Colonic mucosa (tissue), 4 donors: ENCODE measurements at regions not wholly inside any gene's neighbourhood (a gene's known extent, or its start where the extent isn't known, plus 50 kb on each side); places are given as distances from the start of the nearest gene placed in this dataset.
A peak's percentile ranks its signal among the peaks of the same experiment; 100 is the strongest.

Source experiments
- DNase-seq: peaks from one replicate; pipeline ENCODE4 v3.0.0-alpha.2; 2020
- H3K27ac ChIP-seq: fragments of 200-600 bp; one replicate; pipeline ENCODE4 v1.8.0; 2021
- H3K27me3 ChIP-seq: fragments of 200-600 bp; one replicate; pipeline ENCODE4 v1.8.0; 2021
- H3K36me3 ChIP-seq: fragments of 200-600 bp; one replicate; pipeline ENCODE4 v1.8.0; 2021
- H3K4me1 ChIP-seq: fragments of 200-600 bp; one replicate; pipeline ENCODE4 v1.8.0; 2021; ENCODE audit warnings: mild to moderate bottlenecking
- H3K4me3 ChIP-seq: fragments of 200-600 bp; one replicate; pipeline ENCODE4 v1.8.0; 2021
- H3K9ac ChIP-seq, 2 donors: one replicate each; pipeline ENCODE4 v1.7.0; 2013; ENCODE audit warnings: control low read depth in 2 of 2, low read depth in 2 of 2, low read length in 2 of 2
- H3K9me3 ChIP-seq: fragments of 200-600 bp; one replicate; pipeline ENCODE4 v1.8.0; 2021
- CTCF ChIP-seq: fragments of 200-600 bp; IDR thresholded peaks from one replicate; pipeline ENCODE4 v1.8.0; 2022; ENCODE audit warnings: antibody characterized with exemption, mild to moderate bottlenecking
- intact Hi-C: fragments of 100-400 bp; cut with DNase I; formaldehyde crosslinking; loops from one replicate; pipeline ENCODE4 v1.14.1; 2022
- donor health status: healthy.
- donor health status: DM: no; HTN: no; CAD: no.
- donor health status: DM: no; HTN: no; CAD: no.

GRCh38 chr6:140107216-140107615 lies 732.8 kb upstream of the CITED2 start:
- no peak for DNase-seq
- no peak overlapping the region for H3K4me3 ChIP-seq
- no peaks in the 10 kb centered on the region for H3K4me1 ChIP-seq
- intact Hi-C loops: no loop called here
- H3K36me3 ChIP-seq: no peaks in the 10 kb centered on the region
- H3K9me3 ChIP-seq: no peaks in the 10 kb centered on the region
- no peak overlapping the region for H3K27ac ChIP-seq
- no peak for TF ChIP-seq CTCF
- no peak overlapping the region for H3K9ac ChIP-seq
- no peaks in the 10 kb centered on the region for H3K27me3 ChIP-seq

GRCh38 chr6:140105857-140106256 lies 731.4 kb upstream of the CITED2 start:
- intact Hi-C loops: no loop called here
- DNase-seq: no peak
- H3K9ac ChIP-seq: no peak overlapping the region
- no peak overlapping the region for H3K27ac ChIP-seq
- peak; percentile 26 for TF ChIP-seq CTCF
- no peaks in the 10 kb centered on the region for H3K27me3 ChIP-seq
- H3K4me3 ChIP-seq: no peak overlapping the region
- H3K36me3 ChIP-seq: no peaks in the 10 kb centered on the region
- H3K4me1 ChIP-seq: no peaks in the 10 kb centered on the region
- no peaks in the 10 kb centered on the region for H3K9me3 ChIP-seq

- Histone ChIP-seq H3K36me3 (no peaks in the 10 kb centered on the region), H3K4me3 (no peak overlapping the region), H3K9ac (no peak overlapping the region), H3K4me1 (no peaks in the 10 kb centered on the region), H3K27me3 (no peaks in the 10 kb centered on the region), H3K27ac (no peak overlapping the region), H3K9me3 (no peaks in the 10 kb centered on the region)
- intact Hi-C loops: no loop called here
- no peak for TF ChIP-seq CTCF
- no peak for DNase-seq
These were observed 730.8 kb upstream of the CITED2 start for GRCh38 chr6:140105241-140105640.

GRCh38 chr6:140101818-140102217 lies 727.4 kb upstream of the CITED2 start:
- no peaks in the 10 kb centered on the region for H3K27me3 ChIP-seq
- no peak for DNase-seq
- intact Hi-C loops: no loop called here

GRCh38 chr6:140101367-140101766 lies 726.9 kb upstream of the CITED2 start:
- DNase-seq: no peak
- Histone ChIP-seq H3K9me3 (no peaks in the 10 kb centered on the region), H3K9ac (no peak overlapping the region), H3K36me3 (no peaks in the 10 kb centered on the region), H3K27me3 (no peaks in the 10 kb centered on the region), H3K4me3 (no peak overlapping the region), H3K27ac (no peak overlapping the region), H3K4me1 (no peaks in the 10 kb centered on the region)
- no peak for TF ChIP-seq CTCF
- intact Hi-C loops: no loop called here

More at GRCh38 chr6:140101818-140102217, 727.4 kb upstream of the CITED2 start:
- Histone ChIP-seq H3K36me3 (no peaks in the 10 kb centered on the region), H3K27ac (no peak overlapping the region), H3K9me3 (no peaks in the 10 kb centered on the region), H3K4me3 (no peak overlapping the region), H3K9ac (no peak overlapping the region), H3K4me1 (no peaks in the 10 kb centered on the region)
- no peak for TF ChIP-seq CTCF

GRCh38 chr6:140095532-140095931 lies 721.1 kb upstream of the CITED2 start:
- intact Hi-C loops: no loop called here
- H3K9me3 ChIP-seq: no peaks in the 10 kb centered on the region
- no peak overlapping the region for H3K9ac ChIP-seq
- no peak for TF ChIP-seq CTCF
- H3K27me3 ChIP-seq: no peaks in the 10 kb centered on the region
- DNase-seq: no peak
- no peaks in the 10 kb centered on the region for H3K4me1 ChIP-seq
- H3K27ac ChIP-seq: no peak overlapping the region
- no peaks in the 10 kb centered on the region for H3K36me3 ChIP-seq
- no peak overlapping the region for H3K4me3 ChIP-seq
